PC-9 (cell line): ENCODE measurements at regions not wholly inside any gene's neighbourhood (a gene's known extent, or its start where the extent isn't known, plus 50 kb on each side); places are given as distances from the start of the nearest gene placed in this dataset.

ENCODE experiments used
- BruUV-seq: library from RNA; stranded (reverse); fragments of 400-500 nt; replicated peaks from 2 replicates; lab custom pipeline; 2021; lab: Mats Ljungman, UMichigan
- CTCF ChIA-PET: fragments of 300-600 bp; sonication (Branson Sonifier 250); formaldehyde crosslinking; loops from one replicate; lab custom pipeline; 2022; ENCODE audit warnings: antibody characterized with exemption; lab: Charles Lee
- POLR2A ChIA-PET: fragments of 300-600 bp; sonication (Branson Sonifier 250); formaldehyde crosslinking; loops from one replicate; lab custom pipeline; 2022; ENCODE audit warnings: antibody characterized with exemption; ENCODE audit not compliant: unreplicated experiment; lab: Charles Lee
- DNase-seq, 2 experiments: peaks; one replicate each; pipeline versions ENCODE4 v3.0.0 to v3.0.0-alpha.2; 2015 to 2022; ENCODE audit warnings: mixed read lengths in 1 of 2
- H2AFZ ChIP-seq: fragments of 200-600 bp; sonication (generic); 2 replicates; pipeline ENCODE4 v1.8.1; 2017; ENCODE audit warnings: antibody characterized with exemption
- H3F3A ChIP-seq: fragments of 200-600 bp; sonication (generic); 2 replicates; pipeline ENCODE4 v1.8.1; 2017; ENCODE audit warnings: antibody characterized with exemption, mild to moderate bottlenecking, low read depth; ENCODE audit not compliant: insufficient read depth
- H3K27ac ChIP-seq: fragments of 200-600 bp; sonication (generic); 2 replicates; pipeline ENCODE4 v1.6.1; 2016; ENCODE audit warnings: mixed run types
- H3K27me3 ChIP-seq: fragments of 200-600 bp; sonication (generic); 2 replicates; pipeline ENCODE4 v1.6.1; 2016; ENCODE audit warnings: low read depth, mixed run types; ENCODE audit not compliant: insufficient read depth
- H3K36me3 ChIP-seq: fragments of 200-600 bp; sonication (generic); 2 replicates; pipeline ENCODE4 v1.6.1; 2016; ENCODE audit warnings: low read depth, mixed run types
- H3K4me1 ChIP-seq: fragments of 200-600 bp; sonication (generic); replicated peaks from 2 replicates; pipeline ENCODE4 v1.6.1; 2016; ENCODE audit warnings: mixed run types; ENCODE audit not compliant: insufficient read depth
- H3K4me2 ChIP-seq: fragments of 200-600 bp; sonication (generic); 2 replicates; pipeline ENCODE4 v1.6.1; 2017; ENCODE audit warnings: mixed run types
- H3K4me3 ChIP-seq: fragments of 200-600 bp; sonication (generic); 2 replicates; pipeline ENCODE4 v1.6.1; 2016; ENCODE audit warnings: mixed run types
- H3K79me2 ChIP-seq: fragments of 200-600 bp; sonication (generic); 2 replicates; pipeline ENCODE4 v1.6.1; 2017; ENCODE audit warnings: low read depth, mixed run types
- H3K9me2 ChIP-seq: fragments of 200-600 bp; sonication (generic); 2 replicates; pipeline ENCODE4 v1.8.1; 2017; ENCODE audit warnings: mild to moderate bottlenecking; ENCODE audit not compliant: insufficient read depth
- H3K9me3 ChIP-seq: fragments of 200-600 bp; sonication (generic); 2 replicates; pipeline ENCODE4 v1.8.1; 2016; ENCODE audit warnings: low read depth; ENCODE audit not compliant: insufficient read depth
- H4K20me1 ChIP-seq: fragments of 200-600 bp; sonication (generic); 2 replicates; pipeline ENCODE4 v1.8.1; 2017; ENCODE audit not compliant: insufficient read depth
- EZH2 ChIP-seq: fragments of 200-600 bp; sonication (generic); IDR thresholded peaks from 2 replicates; pipeline ENCODE4 v1.8.0; 2017; ENCODE audit warnings: antibody characterized with exemption, low read depth
- intact Hi-C: fragments of 100-400 bp; cut with micrococcal nuclease; formaldehyde crosslinking; loops from one replicate; pipeline ENCODE4 v1.10.0; 2022; ENCODE audit not compliant: unreplicated experiment
- TF ChIP-seq, protein P1 (sequence below): fragments of 200-600 bp; sonication (generic); conservative IDR thresholded peaks from 2 replicates; pipeline ENCODE4 v1.6.1; 2017; ENCODE audit warnings: mixed run types, antibody characterized with exemption, mild to moderate bottlenecking, moderate library complexity

DNA sequence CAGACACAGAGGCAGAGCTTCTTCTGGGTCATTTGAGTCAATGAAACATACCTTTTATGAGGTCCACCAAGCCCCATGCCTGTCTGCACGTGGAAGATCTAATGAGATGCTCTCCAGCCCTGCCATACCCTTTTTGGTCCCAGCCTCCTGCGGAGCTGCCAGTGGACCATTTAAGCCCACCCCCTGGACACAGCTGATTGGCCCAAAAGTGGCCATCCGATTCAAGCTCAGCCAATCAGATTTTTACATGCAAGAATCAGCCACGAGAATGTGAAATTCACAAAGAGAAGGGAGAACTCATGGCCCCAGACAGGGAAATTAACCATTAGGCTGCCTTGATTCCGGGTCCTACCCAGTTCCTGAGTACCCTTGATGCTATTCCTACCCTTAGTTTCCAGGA lies 231.0 kb upstream of the EEF2KMT start:
- TF ChIP-seq EZH2, result no peak
- TF ChIP-seq, protein P1, sequence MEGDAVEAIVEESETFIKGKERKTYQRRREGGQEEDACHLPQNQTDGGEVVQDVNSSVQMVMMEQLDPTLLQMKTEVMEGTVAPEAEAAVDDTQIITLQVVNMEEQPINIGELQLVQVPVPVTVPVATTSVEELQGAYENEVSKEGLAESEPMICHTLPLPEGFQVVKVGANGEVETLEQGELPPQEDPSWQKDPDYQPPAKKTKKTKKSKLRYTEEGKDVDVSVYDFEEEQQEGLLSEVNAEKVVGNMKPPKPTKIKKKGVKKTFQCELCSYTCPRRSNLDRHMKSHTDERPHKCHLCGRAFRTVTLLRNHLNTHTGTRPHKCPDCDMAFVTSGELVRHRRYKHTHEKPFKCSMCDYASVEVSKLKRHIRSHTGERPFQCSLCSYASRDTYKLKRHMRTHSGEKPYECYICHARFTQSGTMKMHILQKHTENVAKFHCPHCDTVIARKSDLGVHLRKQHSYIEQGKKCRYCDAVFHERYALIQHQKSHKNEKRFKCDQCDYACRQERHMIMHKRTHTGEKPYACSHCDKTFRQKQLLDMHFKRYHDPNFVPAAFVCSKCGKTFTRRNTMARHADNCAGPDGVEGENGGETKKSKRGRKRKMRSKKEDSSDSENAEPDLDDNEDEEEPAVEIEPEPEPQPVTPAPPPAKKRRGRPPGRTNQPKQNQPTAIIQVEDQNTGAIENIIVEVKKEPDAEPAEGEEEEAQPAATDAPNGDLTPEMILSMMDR, result no peak
- ChIA-PET CTCF (no interaction called here), POLR2A (no interaction called here)
- no peaks in the 10 kb centered on the region for H3F3A ChIP-seq
- H2AFZ ChIP-seq, result no peak overlapping the region
- peaks cover 42% of the 10 kb centered on the region for H3K27me3 ChIP-seq
- H3K9me2 ChIP-seq, result no peaks in the 10 kb centered on the region
- no peak overlapping the region for H3K4me2 ChIP-seq
- H4K20me1 ChIP-seq, result no peaks in the 10 kb centered on the region
- no peak overlapping the region for H3K4me3 ChIP-seq
- no peaks in the 10 kb centered on the region for H3K36me3 ChIP-seq
- intact Hi-C loops, result no loop called here
- H3K27ac ChIP-seq, result no peak overlapping the region
- no peaks in the 10 kb centered on the region for H3K79me2 ChIP-seq
- no peaks in the 10 kb centered on the region for H3K9me3 ChIP-seq
- no peak for DNase-seq
- H3K4me1 ChIP-seq, result no peaks in the 10 kb centered on the region
- no TSS peak for BruUV-seq

DNA sequence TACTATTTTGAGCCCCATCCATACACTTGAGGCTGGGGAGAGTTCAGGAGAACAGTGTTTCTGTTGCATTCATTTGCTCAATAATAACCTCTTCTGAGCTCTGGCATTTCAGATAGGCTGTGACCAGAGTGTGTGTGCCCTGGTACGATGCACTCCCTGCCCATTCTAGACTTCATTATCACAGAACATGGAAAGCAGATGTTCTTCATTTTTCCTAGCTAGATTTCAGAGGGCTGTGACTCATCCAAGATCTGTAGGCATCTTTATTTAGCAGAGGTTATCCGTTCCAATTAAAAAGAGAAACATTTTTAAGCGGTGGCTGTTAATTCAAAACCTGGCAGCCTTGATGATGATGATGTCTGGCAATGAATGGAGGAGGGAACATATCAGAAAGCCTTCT lies 228.8 kb upstream of the EEF2KMT start:
- H3K4me1 ChIP-seq, result no peaks in the 10 kb centered on the region
- no peak for DNase-seq
- no peaks in the 10 kb centered on the region for H3K79me2 ChIP-seq
- no peaks in the 10 kb centered on the region for H3K9me2 ChIP-seq
- H4K20me1 ChIP-seq, result no peaks in the 10 kb centered on the region
- TF ChIP-seq, protein P1, result no peak
- no peak for TF ChIP-seq EZH2
- peaks cover 59% of the 10 kb centered on the region for H3K27me3 ChIP-seq
- no peaks in the 10 kb centered on the region for H3F3A ChIP-seq
- no peak overlapping the region for H3K27ac ChIP-seq
- H3K9me3 ChIP-seq, result no peaks in the 10 kb centered on the region
- H3K36me3 ChIP-seq, result no peaks in the 10 kb centered on the region
- no peak overlapping the region for H3K4me3 ChIP-seq
- BruUV-seq, result no TSS peak
- POLR2A ChIA-PET, result no interaction called here
- CTCF ChIA-PET, result no interaction called here
- no peak overlapping the region for H2AFZ ChIP-seq
- intact Hi-C loops, result no loop called here
- H3K4me2 ChIP-seq, result no peak overlapping the region

DNA sequence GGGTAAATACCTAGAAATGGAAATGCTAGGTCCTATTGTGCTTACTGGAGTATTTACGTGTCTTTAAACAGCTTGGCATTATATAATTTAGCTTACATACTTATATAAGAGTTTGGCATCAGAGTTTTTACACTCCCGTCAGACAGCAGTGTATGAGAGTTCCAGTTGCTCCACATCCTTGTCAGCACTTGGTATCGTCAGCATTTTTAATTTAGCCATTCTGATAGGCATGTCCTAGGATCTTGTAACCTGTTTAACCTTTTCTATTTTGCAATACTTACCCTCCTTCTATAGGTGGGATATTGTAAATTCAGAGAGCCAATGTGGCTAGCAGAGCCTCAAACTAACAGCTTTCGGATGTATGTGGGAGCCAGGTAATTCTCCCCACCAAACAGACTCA lies 228.3 kb upstream of the EEF2KMT start:
- no peak overlapping the region for H2AFZ ChIP-seq
- TF ChIP-seq, protein P1, result no peak
- no peak for TF ChIP-seq EZH2

More for the DNA sequence above, 228.3 kb upstream of the EEF2KMT start:
- Histone ChIP-seq H3K9me2 (no peaks in the 10 kb centered on the region), H3K4me1 (no peaks in the 10 kb centered on the region), H3K27ac (no peak overlapping the region), H3K27me3 (peaks cover 60% of the 10 kb centered on the region), H3K9me3 (no peaks in the 10 kb centered on the region), H3K4me2 (no peak overlapping the region), H4K20me1 (no peaks in the 10 kb centered on the region), H3K4me3 (no peak overlapping the region), H3K79me2 (no peaks in the 10 kb centered on the region), H3K36me3 (no peaks in the 10 kb centered on the region), H3F3A (no peaks in the 10 kb centered on the region)
- BruUV-seq, result no TSS peak
- no peak for DNase-seq
- intact Hi-C loops, result no loop called here
- ChIA-PET POLR2A (interaction anchor here (0.6 kb wide), 1 partner anchor 37 kb away, joined by 4 read pairs; no protein-coding TSS in a partner anchor), CTCF (no interaction called here)
